AG09319 (cell line): ENCODE measurements at regions not wholly inside any gene's neighbourhood (a gene's known extent, or its start where the extent isn't known, plus 50 kb on each side); places are given as distances from the start of the nearest gene placed in this dataset.
"Not testable (repeated sequence)": the region's sequence is repeated elsewhere in the genome, so short reads cannot be mapped to it uniquely, and the experiment has no call there.

ENCODE experiments used
- DNase-seq: peaks from one replicate; pipeline ENCODE4 v3.0.0-alpha.2; 2010; ENCODE audit warnings: low read depth; ENCODE audit errors: extremely low read depth
- CTCF ChIP-seq: IDR thresholded peaks from 2 replicates; pipeline ENCODE4 v1.5.1; 2011; ENCODE audit warnings: low read depth, mild to moderate bottlenecking, inconsistent platforms, low read length, moderate library complexity

GRCh38 chr10:65416094-65416493 lies 1509.7 kb upstream of the LRRTM3 start:
- no peak for DNase-seq
- TF ChIP-seq CTCF = no peak

GRCh38 chr10:65419629-65420028 lies 1506.2 kb upstream of the LRRTM3 start:
- DNase-seq = no peak
- no peak for TF ChIP-seq CTCF

GRCh38 chr10:65423043-65423442 lies 1502.8 kb upstream of the LRRTM3 start:
- DNase-seq = no peak
- TF ChIP-seq CTCF = no peak

- not testable (repeated sequence) for DNase-seq
Measured at GRCh38 chr10:65429381-65429780, 1496.5 kb upstream of the LRRTM3 start.

GRCh38 chr10:65430979-65431378 lies 1494.9 kb upstream of the LRRTM3 start:
- TF ChIP-seq CTCF = no peak
- no peak for DNase-seq

- TF ChIP-seq CTCF = no peak
- DNase-seq = no peak
Measured at GRCh38 chr10:65470986-65471385, 1454.8 kb upstream of the LRRTM3 start.

GRCh38 chr10:65482848-65483247 lies 1443.0 kb upstream of the LRRTM3 start:
- DNase-seq = no peak
- TF ChIP-seq CTCF = no peak

- no peak for DNase-seq
- TF ChIP-seq CTCF = no peak
Measured at GRCh38 chr10:65491799-65492198, 1434.0 kb upstream of the LRRTM3 start.
